T-helper 2 cell (primary cell): ENCODE measurements at regions not wholly inside any gene's neighbourhood (a gene's known extent, or its start where the extent isn't known, plus 50 kb on each side); places are given as distances from the start of the nearest gene placed in this dataset.
"Not testable (repeated sequence)": the region's sequence is repeated elsewhere in the genome, so short reads cannot be mapped to it uniquely, and the experiment has no call there.

ENCODE experiments used
- DNase-seq, 5 experiments: peaks; one replicate each; pipeline versions ENCODE4 v3.0.0 to v3.0.0-alpha.2; 2012 to 2022

- DNase-seq, result not testable (repeated sequence)
These were observed 487.8 kb upstream of the TMEFF2 start for GRCh38 chr2:192682511-192682910.

GRCh38 chr2:192675681-192676080, 480.9 kb upstream of the TMEFF2 start:
- DNase-seq, result no peak

- no peak for DNase-seq
These were observed 474.9 kb upstream of the TMEFF2 start for GRCh38 chr2:192669505-192670091.

GRCh38 chr2:192660555-192660954, 465.8 kb upstream of the TMEFF2 start:
- not testable (repeated sequence) for DNase-seq

- DNase-seq, result no peak
These were observed 462.6 kb upstream of the TMEFF2 start for GRCh38 chr2:192657362-192657761.

- DNase-seq, result no peak
These were observed 461.2 kb upstream of the TMEFF2 start for GRCh38 chr2:192655916-192656315.

GRCh38 chr2:192645811-192646598, 451.3 kb upstream of the TMEFF2 start:
- DNase-seq, result no peak

GRCh38 chr2:192634557-192634956, 439.8 kb upstream of the TMEFF2 start:
- DNase-seq, result no peak

- DNase-seq, result no peak
These were observed 433.3 kb upstream of the TMEFF2 start for GRCh38 chr2:192628017-192628416.

- DNase-seq, result no peak
These were observed 420.4 kb upstream of the TMEFF2 start for GRCh38 chr2:192615105-192615504.

- no peak for DNase-seq
These were observed 409.6 kb upstream of the TMEFF2 start for GRCh38 chr2:192604295-192604694.

GRCh38 chr2:192598649-192599048, 403.9 kb upstream of the TMEFF2 start:
- DNase-seq, result not testable (repeated sequence)

GRCh38 chr2:192593561-192593960, 398.8 kb upstream of the TMEFF2 start:
- no peak for DNase-seq

- no peak for DNase-seq
These were observed 396.9 kb upstream of the TMEFF2 start for GRCh38 chr2:192591617-192592016.

- no peak for DNase-seq
These were observed 390.7 kb upstream of the TMEFF2 start for GRCh38 chr2:192585418-192585817.

GRCh38 chr2:192584976-192585375, 390.2 kb upstream of the TMEFF2 start:
- DNase-seq, result no peak

GRCh38 chr2:192579965-192580700, 385.4 kb upstream of the TMEFF2 start:
- no peak for DNase-seq

GRCh38 chr2:192578780-192579179, 384.0 kb upstream of the TMEFF2 start:
- no peak for DNase-seq

- DNase-seq, result no peak
These were observed 383.0 kb upstream of the TMEFF2 start for GRCh38 chr2:192577706-192578105.

GRCh38 chr2:192574552-192574951, 379.8 kb upstream of the TMEFF2 start:
- no peak for DNase-seq

- no peak for DNase-seq
These were observed 376.9 kb upstream of the TMEFF2 start for GRCh38 chr2:192571636-192572035.

GRCh38 chr2:192570788-192571187, 376.1 kb upstream of the TMEFF2 start:
- no peak for DNase-seq

GRCh38 chr2:192566863-192567262, 372.1 kb upstream of the TMEFF2 start:
- no peak for DNase-seq

- DNase-seq, result no peak
These were observed 365.6 kb upstream of the TMEFF2 start for GRCh38 chr2:192560326-192560725.
